Natural killer cell (primary cell): ENCODE measurements at regions not wholly inside any gene's neighbourhood (a gene's known extent, or its start where the extent isn't known, plus 50 kb on each side); places are given as distances from the start of the nearest gene placed in this dataset.

Source experiments
- ATAC-seq, 3 donors: fragments of 150-1000 bp in 2 of 3; fragments of 200-7000 bp in 1 of 3; cut with Tn5 transposase; 1 replicate in 1 of 3; 2 replicates in 2 of 3; pipeline ENCODE4 v1.10.0; 2021; ENCODE audit warnings: mild to moderate bottlenecking in 2 of 3, moderate library complexity in 2 of 3
- DNase-seq, 2 donors: peaks; one replicate each; pipeline versions ENCODE4 v3.0.0 to v3.0.0-alpha.2; 2013 to 2021; ENCODE audit warnings: mixed read lengths in 1 of 2
- H3K27ac ChIP-seq: one replicate; pipeline ENCODE4 v1.5.1; 2013; ENCODE audit warnings: mild to moderate bottlenecking, low read length
- H3K27me3 ChIP-seq: one replicate; pipeline ENCODE4 v1.6.1; 2013; ENCODE audit warnings: low read length; ENCODE audit not compliant: control insufficient read depth, insufficient read depth
- H3K36me3 ChIP-seq: one replicate; pipeline ENCODE4 v1.6.1; 2013; ENCODE audit warnings: low read length; ENCODE audit not compliant: control insufficient read depth, insufficient read depth
- H3K4me1 ChIP-seq: one replicate; pipeline ENCODE4 v1.6.1; 2013; ENCODE audit warnings: low read length; ENCODE audit not compliant: control insufficient read depth, insufficient read depth
- H3K4me3 ChIP-seq: one replicate; pipeline ENCODE4 v1.5.1; 2013; ENCODE audit warnings: low read length
- H3K9me3 ChIP-seq: one replicate; pipeline ENCODE4 v1.6.1; 2013; ENCODE audit warnings: low read length; ENCODE audit not compliant: control insufficient read depth, insufficient read depth
- H3K27ac Mint-ChIP-seq, 2 donors: one replicate each; pipeline ENCODE4 v1.8.0; 2022; ENCODE audit warnings: mild to moderate bottlenecking in 2 of 2, mixed read lengths in 2 of 2, moderate library complexity in 1 of 2
- H3K27me3 Mint-ChIP-seq, 2 donors: one replicate each; pipeline ENCODE4 v1.8.0; 2022; ENCODE audit warnings: low read depth in 2 of 2, mixed read lengths in 2 of 2
- H3K36me3 Mint-ChIP-seq: one replicate; pipeline ENCODE4 v1.8.0; 2022; ENCODE audit warnings: mixed read lengths
- H3K4me1 Mint-ChIP-seq, 2 donors: one replicate each; pipeline ENCODE4 v1.8.0; 2022; ENCODE audit warnings: mixed read lengths in 2 of 2
- H3K4me3 Mint-ChIP-seq: one replicate; pipeline ENCODE4 v1.8.0; 2022; ENCODE audit warnings: mild to moderate bottlenecking, moderate library complexity, mixed read lengths
- H3K9me3 Mint-ChIP-seq, 2 donors: one replicate each; pipeline ENCODE4 v1.8.0; 2022; ENCODE audit warnings: mixed read lengths in 2 of 2
- CTCF ChIP-seq: fragments of 200-600 bp; IDR thresholded peaks from one replicate; pipeline ENCODE4 v1.8.0; 2022; ENCODE audit warnings: antibody characterized with exemption
- WGBS: methylation state at CpG from one replicate; pipeline ENCODE4 v1.1.7; 2013; ENCODE audit warnings: missing lambda C conversion rate; ENCODE audit not compliant: insufficient coverage; 5-methylcytosine and 5-hydroxymethylcytosine counted together
- intact Hi-C: fragments of 100-400 bp; cut with micrococcal nuclease; formaldehyde crosslinking; loops from one replicate; pipeline ENCODE4 v1.14.2; 2022

GRCh38 chr1:38125837-38126520 lies 79.4 kb upstream of the POU3F1 start:
- Histone ChIP-seq H3K27me3 (no peaks in the 10 kb centered on the region), H3K4me3 (no peak overlapping the region), H3K4me1 (no peaks in the 10 kb centered on the region), H3K27ac (no peak overlapping the region), H3K36me3 (no peaks in the 10 kb centered on the region), H3K9me3 (no peaks in the 10 kb centered on the region)
- no peaks in the 10 kb centered on the region for H3K4me1 Mint-ChIP-seq
- TF ChIP-seq CTCF = no peak
- H3K36me3 Mint-ChIP-seq = no peaks in the 10 kb centered on the region
- 91% methylated on average over 21 of the region's 21 CpGs for WGBS
- no peak overlapping the region for H3K27ac Mint-ChIP-seq
- peaks cover 8 to 10% of the 10 kb centered on the region in 2 donors for H3K27me3 Mint-ChIP-seq
- H3K4me3 Mint-ChIP-seq = no peak overlapping the region
- no peak for DNase-seq
- H3K9me3 Mint-ChIP-seq = no peaks in the 10 kb centered on the region
- no peak for ATAC-seq
- intact Hi-C loops = no loop called here

GRCh38 chr1:38125016-38125415 lies 78.4 kb upstream of the POU3F1 start:
- Mint-ChIP-seq H3K4me1 (no peaks in the 10 kb centered on the region), H3K27ac (no peak overlapping the region), H3K27me3 (peaks cover 0 to 11% of the 10 kb centered on the region in 2 donors), H3K4me3 (no peak overlapping the region), H3K9me3 (no peaks in the 10 kb centered on the region), H3K36me3 (no peaks in the 10 kb centered on the region)
- H3K4me1 ChIP-seq = no peaks in the 10 kb centered on the region
- H3K4me3 ChIP-seq = no peak overlapping the region
- H3K27me3 ChIP-seq = no peaks in the 10 kb centered on the region
- TF ChIP-seq CTCF = no peak
- H3K36me3 ChIP-seq = no peaks in the 10 kb centered on the region
- intact Hi-C loops = no loop called here
- ATAC-seq (no peak), DNase-seq (no peak)
- no peak overlapping the region for H3K27ac ChIP-seq
- no peaks in the 10 kb centered on the region for H3K9me3 ChIP-seq
- 85% methylated on average over 5 of the region's 5 CpGs for WGBS

GRCh38 chr1:38123356-38124135 lies 77.0 kb upstream of the POU3F1 start:
- intact Hi-C loops = no loop called here
- Mint-ChIP-seq H3K4me1 (no peaks in the 10 kb centered on the region), H3K27ac (no peak overlapping the region), H3K4me3 (no peak overlapping the region), H3K36me3 (no peaks in the 10 kb centered on the region), H3K27me3 (peaks cover 0 to 12% of the 10 kb centered on the region in 2 donors), H3K9me3 (no peaks in the 10 kb centered on the region)
- 90% methylated on average over 18 of the region's 19 CpGs for WGBS
- ATAC-seq (no peak), DNase-seq (no peak)
- no peaks in the 10 kb centered on the region for H3K36me3 ChIP-seq
- H3K27ac ChIP-seq = no peak overlapping the region
- H3K27me3 ChIP-seq = no peaks in the 10 kb centered on the region
- no peak overlapping the region for H3K4me3 ChIP-seq
- H3K9me3 ChIP-seq = no peaks in the 10 kb centered on the region
- no peak for TF ChIP-seq CTCF
- no peaks in the 10 kb centered on the region for H3K4me1 ChIP-seq
